Lower leg skin (tissue), 3 donors: ENCODE measurements at regions not wholly inside any gene's neighbourhood (a gene's known extent, or its start where the extent isn't known, plus 50 kb on each side); places are given as distances from the start of the nearest gene placed in this dataset.

ENCODE experiments used
- CTCF ChIP-seq, 3 donors: fragments of 450-650 bp; IDR thresholded peaks; one replicate each; pipeline ENCODE4 v1.5.1; 2016; ENCODE audit warnings: antibody characterized with exemption in 3 of 3, mild to moderate bottlenecking in 3 of 3, moderate library complexity in 2 of 3
- POLR2A ChIP-seq, 2 donors: fragments of 450-650 bp; IDR thresholded peaks; one replicate each; pipeline ENCODE4 v1.6.1; 2016 to 2017; ENCODE audit warnings: antibody characterized with exemption in 2 of 2, mild to moderate bottlenecking in 1 of 2, moderate library complexity in 1 of 2

- TF ChIP-seq POLR2A (IDR thresholded peaks at IDR 0.05) (no peak), CTCF (IDR thresholded peaks at IDR 0.05) (no peak)
Measured at GRCh38 chr12:25332143-25332542, 81.4 kb upstream of the KRAS start.
